ENCODE measurements at regions not wholly inside any gene's neighbourhood (a gene's known extent, or its start where the extent isn't known, plus 50 kb on each side); places are given as distances from the start of the nearest gene placed in this dataset.

DNA sequence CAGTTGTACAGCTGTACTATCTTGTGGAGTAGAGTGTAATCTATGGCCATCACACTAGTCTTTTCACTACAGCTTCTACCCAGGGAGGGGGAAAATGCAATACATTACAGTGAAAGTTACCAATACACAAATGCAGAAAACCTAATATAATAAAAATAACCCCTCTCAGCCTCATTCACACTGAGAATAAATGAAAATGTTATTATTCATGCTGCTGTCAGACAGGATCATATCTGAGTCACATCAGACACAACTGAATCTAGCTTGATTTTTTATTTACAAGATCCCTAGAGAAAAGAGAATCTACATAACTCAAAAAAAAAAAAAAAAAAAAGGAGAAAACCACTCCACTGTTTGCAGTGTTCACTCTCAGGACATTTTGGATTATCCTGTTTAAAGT is 293.9 kb upstream of the ESRRG start:
- no peak overlapping the region for H3K4me3 ChIP-seq (ENCODE audit: low read depth, poor library complexity, severe bottlenecking)
- intact Hi-C loops (cut with DNase I; ENCODE audit: low total_unique reads), result no loop called here
- no peak for DNase-seq (ENCODE audit: low spot score in 2 of 2)
- no peak for TF ChIP-seq CTCF (IDR thresholded peaks at IDR 0.05)
- no peak for TF ChIP-seq POLR2A (IDR thresholded peaks at IDR 0.05)

DNA sequence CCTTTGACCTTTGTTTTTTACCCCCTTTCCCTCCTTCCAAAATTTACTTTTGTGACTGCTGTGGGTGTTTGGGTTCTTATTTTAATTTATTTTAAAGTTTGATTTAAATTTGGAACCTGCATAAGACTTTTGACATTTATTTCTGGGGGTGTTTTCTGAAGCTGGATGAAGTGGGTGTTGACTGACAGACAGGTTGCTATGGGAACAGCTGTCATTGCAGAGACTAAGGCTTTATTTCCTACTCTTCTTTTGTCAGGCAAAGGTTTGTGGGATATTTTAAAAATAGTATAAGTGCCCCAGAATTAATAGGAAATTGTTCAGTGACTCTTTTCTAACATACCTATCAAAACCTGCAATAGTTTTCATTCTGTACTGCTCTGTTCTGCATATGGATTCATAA is 290.8 kb upstream of the ESRRG start:
- no peak for TF ChIP-seq POLR2A (IDR thresholded peaks at IDR 0.05)
- TF ChIP-seq CTCF (IDR thresholded peaks at IDR 0.05), result no peak
- no peak for DNase-seq (ENCODE audit: low spot score in 2 of 2)
- no peak overlapping the region for H3K4me3 ChIP-seq (ENCODE audit: low read depth, poor library complexity, severe bottlenecking)
- intact Hi-C loops (cut with DNase I; ENCODE audit: low total_unique reads), result no loop called here

DNA sequence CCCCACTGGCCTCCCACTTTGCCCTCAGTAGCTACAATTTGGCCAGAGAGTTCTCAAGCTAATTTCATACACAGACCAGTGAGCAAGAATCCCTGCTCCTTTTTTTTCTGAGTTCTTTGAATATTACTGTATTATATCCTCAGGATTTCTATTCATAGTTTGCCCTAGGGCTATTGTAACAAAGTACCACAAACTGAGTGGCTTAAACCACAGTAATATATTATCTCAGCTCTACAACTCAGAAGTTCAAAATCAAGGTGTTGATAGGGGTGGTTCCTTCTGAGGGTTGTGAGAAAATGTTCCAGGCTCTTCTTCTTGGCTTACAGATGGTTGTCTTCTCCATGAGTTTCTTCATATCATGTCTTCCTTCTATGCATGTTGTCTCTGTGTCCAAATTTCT is 289.4 kb upstream of the ESRRG start:
- intact Hi-C loops (cut with DNase I; ENCODE audit: low total_unique reads), result no loop called here
- TF ChIP-seq POLR2A (IDR thresholded peaks at IDR 0.05) (no peak), CTCF (IDR thresholded peaks at IDR 0.05) (no peak)
- no peak for DNase-seq (ENCODE audit: low spot score in 2 of 2)
- no peak overlapping the region for H3K4me3 ChIP-seq (ENCODE audit: low read depth, poor library complexity, severe bottlenecking)

DNA sequence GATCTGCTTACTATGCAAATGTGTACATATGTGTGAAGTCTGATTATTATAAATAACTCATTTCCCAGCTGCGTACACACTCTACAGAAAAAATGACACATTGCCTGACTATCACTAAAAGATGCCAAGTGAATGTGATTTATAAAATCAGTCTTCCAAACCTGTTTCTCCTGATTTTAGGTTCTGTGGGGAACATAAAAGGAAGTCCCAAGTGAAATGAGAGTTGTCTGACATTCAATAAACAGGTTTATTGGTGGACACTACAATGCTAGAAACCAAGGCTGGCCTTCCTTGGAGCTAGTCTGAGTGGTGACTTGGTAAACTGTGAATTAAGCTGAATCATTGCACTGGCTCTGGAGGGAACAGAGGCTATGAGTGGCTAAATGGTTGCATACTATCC is 287.9 kb upstream of the ESRRG start:
- DNase-seq (ENCODE audit: low spot score in 2 of 2), result no peak
- 49 to 56% methylated on average over 1 of the region's 1 CpG for whole genome bisulfite sequencing, 2 donors
- no peak overlapping the region for H3K4me3 ChIP-seq (ENCODE audit: low read depth, poor library complexity, severe bottlenecking)
- intact Hi-C loops (cut with DNase I; ENCODE audit: low total_unique reads), result no loop called here
- TF ChIP-seq POLR2A (IDR thresholded peaks at IDR 0.05) (no peak), CTCF (IDR thresholded peaks at IDR 0.05) (no peak)

GRCh38 chr1:217010253-217010652 is 287.0 kb upstream of the ESRRG start:
- intact Hi-C loops (cut with DNase I; ENCODE audit: low total_unique reads), result no loop called here
- WGBS, 2 donors, result 86 to 87% methylated on average over 2 of the region's 2 CpGs
- no peak overlapping the region for H3K4me3 ChIP-seq (ENCODE audit: low read depth, poor library complexity, severe bottlenecking)
- no peak for DNase-seq (ENCODE audit: low spot score in 2 of 2)
- TF ChIP-seq POLR2A (IDR thresholded peaks at IDR 0.05) (no peak), CTCF (IDR thresholded peaks at IDR 0.05) (no peak)

- no peak for TF ChIP-seq POLR2A (IDR thresholded peaks at IDR 0.05)
- TF ChIP-seq CTCF (IDR thresholded peaks at IDR 0.05), result no peak
- intact Hi-C loops (cut with DNase I; ENCODE audit: low total_unique reads), result no loop called here
- H3K4me3 ChIP-seq (ENCODE audit: low read depth, poor library complexity, severe bottlenecking), result no peak overlapping the region
- WGBS, 2 donors, result 34 to 58% methylated on average over 1 of the region's 1 CpG
- DNase-seq (ENCODE audit: low spot score in 2 of 2), result no peak
Observed at GRCh38 chr1:217009376-217009775, 286.1 kb upstream of the ESRRG start.
